ENCODE measurements at regions not wholly inside any gene's neighbourhood (a gene's known extent, or its start where the extent isn't known, plus 50 kb on each side); places are given as distances from the start of the nearest gene placed in this dataset.

DNA sequence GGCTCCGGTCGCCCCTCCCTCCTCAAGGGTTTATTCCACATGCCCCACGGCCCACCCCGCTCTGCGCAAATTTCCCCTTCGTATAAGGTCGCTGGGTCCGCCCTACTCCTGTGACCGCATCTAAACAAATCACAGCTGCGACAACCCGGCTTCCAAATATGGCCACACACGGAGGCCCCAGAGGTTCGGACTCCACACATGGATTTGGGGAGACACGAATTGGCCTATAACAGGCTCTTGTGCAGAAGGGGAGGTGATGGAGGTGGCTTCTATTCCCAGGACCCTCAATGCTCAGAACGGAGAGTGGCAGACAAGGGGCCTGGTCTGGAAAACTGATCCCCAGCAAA lies 90.1 kb downstream of the FOXL3 start:
- TF ChIP-seq, protein P1, sequence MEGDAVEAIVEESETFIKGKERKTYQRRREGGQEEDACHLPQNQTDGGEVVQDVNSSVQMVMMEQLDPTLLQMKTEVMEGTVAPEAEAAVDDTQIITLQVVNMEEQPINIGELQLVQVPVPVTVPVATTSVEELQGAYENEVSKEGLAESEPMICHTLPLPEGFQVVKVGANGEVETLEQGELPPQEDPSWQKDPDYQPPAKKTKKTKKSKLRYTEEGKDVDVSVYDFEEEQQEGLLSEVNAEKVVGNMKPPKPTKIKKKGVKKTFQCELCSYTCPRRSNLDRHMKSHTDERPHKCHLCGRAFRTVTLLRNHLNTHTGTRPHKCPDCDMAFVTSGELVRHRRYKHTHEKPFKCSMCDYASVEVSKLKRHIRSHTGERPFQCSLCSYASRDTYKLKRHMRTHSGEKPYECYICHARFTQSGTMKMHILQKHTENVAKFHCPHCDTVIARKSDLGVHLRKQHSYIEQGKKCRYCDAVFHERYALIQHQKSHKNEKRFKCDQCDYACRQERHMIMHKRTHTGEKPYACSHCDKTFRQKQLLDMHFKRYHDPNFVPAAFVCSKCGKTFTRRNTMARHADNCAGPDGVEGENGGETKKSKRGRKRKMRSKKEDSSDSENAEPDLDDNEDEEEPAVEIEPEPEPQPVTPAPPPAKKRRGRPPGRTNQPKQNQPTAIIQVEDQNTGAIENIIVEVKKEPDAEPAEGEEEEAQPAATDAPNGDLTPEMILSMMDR (IDR thresholded peaks at IDR 0.05): no peak
- TF ChIP-seq POLR2A (IDR thresholded peaks at IDR 0.05): no peak

Data from adrenal gland (tissue), 5 donors.